GM18511 (cell line): ENCODE measurements at regions not wholly inside any gene's neighbourhood (a gene's known extent, or its start where the extent isn't known, plus 50 kb on each side); places are given as distances from the start of the nearest gene placed in this dataset.
"Not testable (repeated sequence)": the region's sequence is repeated elsewhere in the genome, so short reads cannot be mapped to it uniquely, and the experiment has no call there.

Experiments
- ATAC-seq: cut with Tn5 transposase; IDR thresholded peaks from one replicate; pipeline ENCODE4 v1.9.1; 2021; ENCODE audit warnings: mild to moderate bottlenecking, moderate library complexity; ENCODE audit not compliant: unreplicated experiment

DNA sequence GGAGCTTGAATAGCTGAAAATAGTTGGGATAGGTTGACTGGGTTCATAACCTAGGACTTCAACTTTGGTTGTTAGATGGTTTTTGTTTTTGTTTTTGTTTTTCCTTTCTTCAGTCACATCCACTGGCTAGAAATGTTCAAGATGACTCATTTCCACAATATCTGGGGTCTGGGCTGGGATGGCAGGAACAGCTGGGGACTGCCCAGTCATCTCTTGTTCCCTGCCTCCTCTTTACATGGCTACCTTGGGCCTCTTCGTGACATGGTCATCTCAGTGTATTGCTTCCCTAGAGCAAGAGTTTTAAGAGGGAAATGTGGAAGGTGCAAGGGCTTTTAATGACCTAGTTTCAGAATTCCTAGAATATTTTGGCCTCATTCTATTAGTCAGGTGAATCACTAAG is 915.8 kb downstream of the XPNPEP1 start:
- no peak for ATAC-seq

DNA sequence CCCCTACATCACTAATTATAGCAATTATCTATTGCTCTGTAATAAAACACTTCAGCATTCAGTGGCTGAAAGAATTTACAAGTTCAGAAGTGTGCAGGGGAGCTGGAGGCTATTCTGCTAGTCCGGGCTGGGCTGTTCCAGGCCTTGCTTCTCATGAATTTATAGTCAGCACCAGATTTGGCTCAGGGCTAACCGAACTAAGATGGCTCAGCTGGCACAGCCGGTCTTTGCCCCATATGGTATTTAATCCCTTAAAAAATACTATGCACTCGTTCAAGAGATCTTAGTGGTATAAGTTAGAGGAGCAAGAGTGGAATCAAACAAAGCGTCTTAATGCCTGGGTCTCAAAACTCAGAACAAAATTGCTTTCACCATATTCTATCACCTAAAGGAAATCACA is 932.9 kb downstream of the XPNPEP1 start:
- no peak for ATAC-seq

DNA sequence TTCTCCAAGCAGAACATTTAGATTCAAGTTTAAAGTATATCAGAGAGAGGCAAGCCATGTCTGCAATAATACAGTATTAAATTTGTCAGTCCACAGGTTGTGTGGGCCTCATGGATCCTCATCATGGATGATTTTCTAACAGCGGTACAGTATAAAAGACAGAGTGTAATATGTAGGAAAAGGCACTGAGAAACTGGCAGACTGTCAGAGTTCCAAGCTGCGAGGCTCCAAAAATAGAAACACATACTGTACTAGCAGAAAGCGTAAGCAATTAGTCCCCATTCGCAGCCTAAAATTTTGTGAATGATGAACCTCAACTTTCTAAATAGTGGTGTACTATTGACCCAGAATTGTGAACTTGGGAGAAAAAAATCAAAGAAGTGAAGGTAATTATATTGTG is 933.3 kb downstream of the XPNPEP1 start:
- no peak for ATAC-seq

DNA sequence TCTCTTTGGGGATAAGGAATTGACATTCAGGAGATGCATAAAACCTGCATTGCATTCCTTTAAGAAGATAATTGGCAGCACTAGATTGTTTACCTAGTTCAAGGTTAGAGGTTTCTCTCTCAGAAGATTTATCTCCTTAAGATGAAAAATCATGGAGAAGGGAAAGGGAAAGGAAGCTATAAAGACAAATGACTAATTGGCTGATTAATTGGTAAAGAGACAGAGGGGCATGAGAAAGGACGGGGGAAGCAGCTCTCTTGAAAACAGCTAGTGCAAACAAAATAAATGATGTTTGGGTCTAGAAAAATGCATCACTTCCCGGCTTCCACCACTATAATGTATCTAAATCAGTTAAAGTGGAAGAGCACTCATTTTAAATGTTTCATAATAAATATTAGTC is 941.2 kb downstream of the XPNPEP1 start:
- no peak for ATAC-seq

- ATAC-seq, result no peak
Measured at GRCh38 chr10:108980869-108981268, 942.4 kb downstream of the XPNPEP1 start.

DNA sequence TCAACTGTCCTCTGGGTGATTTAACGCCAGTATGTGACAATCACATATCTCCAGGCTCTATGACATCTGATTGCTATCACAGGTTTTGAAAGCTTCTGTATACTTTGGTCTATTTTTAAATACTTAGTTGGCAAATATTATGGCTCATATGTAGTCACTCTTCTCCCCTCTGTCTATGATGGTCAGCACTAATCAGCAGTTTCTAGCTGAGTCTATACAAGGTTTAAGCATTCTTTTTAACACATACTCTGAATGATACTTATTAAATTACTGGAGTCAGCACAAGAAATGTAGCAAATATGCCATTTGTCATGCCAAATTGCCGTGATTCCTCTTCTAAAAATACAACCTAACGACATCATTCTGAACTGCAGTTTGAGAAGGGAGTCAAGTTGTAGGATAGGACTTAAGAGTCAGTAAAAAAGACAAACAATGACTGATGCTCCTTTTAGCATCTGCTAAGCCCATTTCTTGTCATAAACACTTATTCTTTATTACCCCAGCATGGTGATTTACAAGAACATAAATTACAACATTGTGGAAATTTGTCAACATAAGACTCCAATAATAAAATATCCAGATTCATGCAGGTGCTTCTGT is 947.8 kb downstream of the XPNPEP1 start:
- no peak for ATAC-seq

DNA sequence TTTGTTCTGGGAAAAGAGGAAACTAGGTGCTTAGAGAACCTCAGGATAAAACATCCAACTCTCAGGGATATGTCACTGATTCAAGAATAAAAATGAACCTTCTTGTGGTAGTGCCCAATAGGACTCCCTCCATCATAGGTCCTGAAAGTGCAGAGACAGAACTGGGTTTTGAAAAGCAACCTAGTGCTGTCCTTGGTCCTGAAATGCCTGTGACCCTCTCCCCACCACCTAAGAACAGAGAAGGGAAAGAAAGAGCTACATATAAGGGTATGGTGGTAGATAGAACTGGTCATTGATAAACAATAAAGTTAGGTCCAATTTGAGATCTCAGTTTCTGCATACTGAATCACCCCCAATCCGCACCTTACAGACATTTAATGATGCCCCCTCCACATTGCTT is 953.3 kb downstream of the XPNPEP1 start:
- ATAC-seq, result no peak

DNA sequence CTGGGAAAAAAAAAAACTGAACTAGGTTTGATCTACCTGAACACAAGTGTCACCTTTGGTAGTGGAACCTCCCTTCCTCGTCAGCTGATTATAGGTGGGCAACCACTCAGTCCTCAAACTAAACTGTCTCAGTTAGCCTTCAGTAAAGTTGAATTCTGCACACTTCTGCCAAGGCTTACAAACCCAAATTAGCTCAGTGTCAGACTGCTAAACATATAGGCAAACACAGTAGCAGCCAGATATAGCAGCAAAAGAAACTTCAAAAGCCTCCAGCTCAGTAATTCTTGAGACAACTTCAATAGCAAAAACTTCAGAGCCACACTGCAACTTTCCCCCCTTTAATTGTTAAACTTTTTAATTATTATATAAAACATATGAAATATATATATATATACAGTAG is 956.9 kb downstream of the XPNPEP1 start:
- no peak for ATAC-seq

GRCh38 chr10:108966005-108966404 is 957.3 kb downstream of the XPNPEP1 start:
- no peak for ATAC-seq

DNA sequence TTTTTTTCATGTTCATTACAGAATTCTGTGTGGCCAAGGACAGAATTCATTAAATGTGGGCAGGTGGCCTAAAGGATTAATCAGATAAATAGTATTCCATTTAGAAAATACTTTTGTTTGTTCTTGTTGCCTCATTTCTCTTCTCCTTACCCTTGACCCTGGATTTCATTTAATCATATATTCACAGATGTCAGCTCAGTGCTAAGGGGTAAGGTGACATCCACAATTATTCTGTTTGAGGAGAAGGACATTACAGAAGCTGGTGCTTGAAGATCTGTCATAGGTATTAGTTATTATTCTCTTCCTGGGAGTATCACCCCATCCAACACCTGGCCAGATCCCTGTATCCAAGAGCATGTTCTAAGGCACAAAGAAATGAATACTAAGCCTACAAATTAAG is 961.1 kb downstream of the XPNPEP1 start:
- ATAC-seq, result no peak

GRCh38 chr10:108957681-108958080 is 965.6 kb downstream of the XPNPEP1 start:
- ATAC-seq, result no peak

DNA sequence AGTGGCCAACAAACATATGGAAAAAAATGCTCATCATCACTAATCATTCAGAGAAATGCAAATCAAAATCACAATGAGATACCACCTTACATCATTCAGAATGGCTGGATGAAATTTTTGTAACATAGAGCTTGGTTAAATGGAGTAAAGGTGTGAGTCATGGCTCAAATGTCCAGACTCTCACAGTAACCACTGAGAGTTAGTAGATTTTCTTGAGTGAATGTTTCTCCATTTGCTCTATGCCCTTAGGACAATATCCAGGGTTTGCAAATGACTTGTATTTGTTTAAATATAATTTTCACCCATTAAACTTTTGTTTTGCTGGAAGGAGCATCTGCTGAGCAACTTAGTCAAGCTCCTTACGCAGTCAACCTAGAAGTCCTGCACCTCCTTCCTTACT is 967.2 kb downstream of the XPNPEP1 start:
- ATAC-seq, result no peak

GRCh38 chr10:108920029-108920428 is 1003.3 kb downstream of the XPNPEP1 start:
- not testable (repeated sequence) for ATAC-seq

GRCh38 chr10:108913300-108913699 is 1010.0 kb downstream of the XPNPEP1 start:
- ATAC-seq, result no peak

- ATAC-seq, result peak; percentile 76
Measured at GRCh38 chr10:108911814-108912541, 1011.3 kb downstream of the XPNPEP1 start.

DNA sequence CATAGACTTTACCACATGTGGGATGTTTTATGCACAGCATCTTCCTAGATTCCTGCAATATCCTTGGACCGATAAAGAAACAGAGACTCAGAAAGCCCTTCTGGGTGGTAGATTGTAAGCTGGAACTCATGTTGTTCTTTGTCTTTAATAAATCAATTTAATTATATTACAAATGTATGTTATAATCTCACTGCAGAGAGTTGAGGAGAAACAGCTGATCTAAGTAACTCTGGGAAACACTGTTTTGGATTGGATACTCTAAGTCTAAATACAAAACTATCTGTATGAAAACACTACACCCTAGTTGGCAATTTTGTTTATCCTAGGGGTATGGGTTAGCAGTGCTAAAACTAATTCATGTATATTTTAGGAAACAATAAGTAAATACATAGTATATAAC is 1015.2 kb downstream of the XPNPEP1 start:
- ATAC-seq, result no peak

- no peak for ATAC-seq
Measured at GRCh38 chr10:108905821-108906220, 1017.5 kb downstream of the XPNPEP1 start.

- no peak for ATAC-seq
Measured at GRCh38 chr10:108905171-108905570, 1018.1 kb downstream of the XPNPEP1 start.

- ATAC-seq, result no peak
Measured at GRCh38 chr10:108904163-108904838, 1019.0 kb downstream of the XPNPEP1 start.

- ATAC-seq, result peak; percentile 71
Measured at GRCh38 chr10:108902619-108903285, 1020.6 kb downstream of the XPNPEP1 start.

GRCh38 chr10:108901781-108902618 is 1021.3 kb downstream of the XPNPEP1 start:
- peak; percentile 4 for ATAC-seq
